Loucy (cell line): ENCODE measurements at regions not wholly inside any gene's neighbourhood (a gene's known extent, or its start where the extent isn't known, plus 50 kb on each side); places are given as distances from the start of the nearest gene placed in this dataset.

Experiments
- H2AFZ ChIP-seq: fragments of 200-600 bp; sonication (generic); 2 replicates; pipeline ENCODE4 v1.6.0; 2016; ENCODE audit warnings: antibody characterized with exemption, mild to moderate bottlenecking, low read length, moderate library complexity
- H3F3A ChIP-seq: fragments of 200-600 bp; 2 replicates; pipeline ENCODE4 v1.6.0; 2016; ENCODE audit warnings: antibody characterized with exemption, low read depth, mild to moderate bottlenecking
- H3K27me3 ChIP-seq: fragments of 200-600 bp; sonication (generic); 2 replicates; pipeline ENCODE4 v1.6.1; 2014; ENCODE audit warnings: low read length, mild to moderate bottlenecking; ENCODE audit not compliant: insufficient read depth, poor library complexity, severe bottlenecking
- H3K36me3 ChIP-seq: fragments of 200-600 bp; sonication (generic); 2 replicates; pipeline ENCODE4 v1.6.1; 2016; ENCODE audit warnings: low read length; ENCODE audit not compliant: insufficient read depth
- H3K4me1 ChIP-seq: fragments of 200-600 bp; sonication (generic); 2 replicates; pipeline ENCODE4 v1.5.1; 2014; ENCODE audit warnings: low read length, mild to moderate bottlenecking; ENCODE audit not compliant: insufficient read depth, poor library complexity, severe bottlenecking
- H3K4me2 ChIP-seq: fragments of 200-600 bp; sonication (generic); 2 replicates; pipeline ENCODE4 v1.6.0; 2014; ENCODE audit warnings: antibody characterized with exemption, low read length, low read depth, mild to moderate bottlenecking; ENCODE audit not compliant: poor library complexity, severe bottlenecking
- H3K4me3 ChIP-seq: fragments of 200-600 bp; sonication (generic); 2 replicates; pipeline ENCODE4 v1.5.1; 2014; ENCODE audit warnings: low read length, mild to moderate bottlenecking, mixed read lengths; ENCODE audit not compliant: poor library complexity, severe bottlenecking
- H3K79me2 ChIP-seq: fragments of 200-600 bp; sonication (generic); 2 replicates; pipeline ENCODE4 v1.6.1; 2014; ENCODE audit warnings: low read length; ENCODE audit not compliant: insufficient read depth
- H3K9ac ChIP-seq: fragments of 200-600 bp; sonication (generic); 2 replicates; pipeline ENCODE4 v1.6.0; 2014; ENCODE audit warnings: mild to moderate bottlenecking, low read depth, low read length, moderate library complexity; ENCODE audit not compliant: poor library complexity, severe bottlenecking
- H3K9me2 ChIP-seq: fragments of 200-600 bp; sonication (generic); replicated peaks from 2 replicates; pipeline ENCODE4 v1.6.1; 2016; ENCODE audit warnings: low read depth, low read length, mixed read lengths
- H3K9me3 ChIP-seq: fragments of 200-600 bp; sonication (generic); 2 replicates; pipeline ENCODE4 v1.6.1; 2014; ENCODE audit warnings: mild to moderate bottlenecking, antibody characterized with exemption, low read length, low read depth; ENCODE audit not compliant: insufficient read depth
- H4K20me1 ChIP-seq: fragments of 200-600 bp; sonication (generic); 2 replicates; pipeline ENCODE4 v1.6.0; 2014; ENCODE audit warnings: antibody characterized with exemption, low read length, mild to moderate bottlenecking; ENCODE audit not compliant: insufficient read depth, poor library complexity, severe bottlenecking
- EZH2phosphoT487 ChIP-seq: fragments of 200-600 bp; IDR thresholded peaks from 2 replicates; pipeline ENCODE4 v1.6.1; 2018; ENCODE audit warnings: antibody characterized with exemption, mild to moderate bottlenecking, moderate library complexity, borderline replicate concordance
- TF ChIP-seq, protein P1 (sequence below): fragments of 200-600 bp; sonication (generic); conservative IDR thresholded peaks from 2 replicates; pipeline ENCODE4 v1.5.1; 2014; ENCODE audit warnings: mild to moderate bottlenecking, antibody characterized with exemption, low read length

DNA sequence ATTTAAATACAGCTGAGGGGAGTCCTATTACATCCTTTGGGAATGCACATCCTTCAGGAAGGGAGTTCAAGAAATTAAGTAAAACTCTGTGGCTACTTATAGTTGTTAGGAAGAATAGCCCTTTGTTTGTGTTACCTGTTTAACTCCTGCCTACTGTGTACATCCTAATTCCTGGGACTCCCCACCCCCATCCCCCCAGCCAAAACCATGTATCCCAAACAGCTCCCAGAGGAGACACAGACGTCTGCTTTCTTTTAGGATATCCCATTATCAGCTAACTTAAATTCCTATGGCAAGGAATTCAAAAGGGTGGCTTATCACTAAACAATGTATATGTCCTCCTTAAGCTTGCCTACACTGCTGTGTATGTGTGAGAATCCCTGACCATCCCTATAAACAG, 581.7 kb downstream of the DIPK2A start:
- Histone ChIP-seq H3K27me3 (no peaks in the 10 kb centered on the region), H2AFZ (no peak overlapping the region)

DNA sequence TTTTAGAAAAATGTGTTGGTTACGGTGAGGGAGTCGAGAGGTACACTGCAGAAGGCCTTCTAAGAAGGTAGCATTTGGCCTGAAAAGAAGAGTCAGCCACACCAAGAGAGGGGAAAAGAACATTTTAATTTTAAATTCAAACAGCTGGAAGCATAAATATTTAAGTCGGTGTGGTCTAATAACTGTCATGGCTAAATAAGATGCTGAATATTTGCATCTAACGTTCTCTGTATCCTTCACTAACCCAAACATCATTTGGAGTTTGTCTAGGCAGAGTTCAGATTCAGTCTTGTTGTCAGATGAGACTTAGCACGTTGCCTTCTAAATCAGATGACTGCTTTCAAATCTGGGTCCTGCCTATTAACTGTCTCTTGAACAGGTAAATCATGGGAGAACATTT, 583.3 kb downstream of the DIPK2A start:
- no peak overlapping the region for H3K9ac ChIP-seq
- H2AFZ ChIP-seq: no peak overlapping the region
- H3F3A ChIP-seq: no peaks in the 10 kb centered on the region
- no peak overlapping the region for H3K4me3 ChIP-seq
- no peaks in the 10 kb centered on the region for H3K27me3 ChIP-seq
- H4K20me1 ChIP-seq: no peaks in the 10 kb centered on the region
- no peaks in the 10 kb centered on the region for H3K4me1 ChIP-seq
- no peaks in the 10 kb centered on the region for H3K79me2 ChIP-seq
- TF ChIP-seq, protein P1, sequence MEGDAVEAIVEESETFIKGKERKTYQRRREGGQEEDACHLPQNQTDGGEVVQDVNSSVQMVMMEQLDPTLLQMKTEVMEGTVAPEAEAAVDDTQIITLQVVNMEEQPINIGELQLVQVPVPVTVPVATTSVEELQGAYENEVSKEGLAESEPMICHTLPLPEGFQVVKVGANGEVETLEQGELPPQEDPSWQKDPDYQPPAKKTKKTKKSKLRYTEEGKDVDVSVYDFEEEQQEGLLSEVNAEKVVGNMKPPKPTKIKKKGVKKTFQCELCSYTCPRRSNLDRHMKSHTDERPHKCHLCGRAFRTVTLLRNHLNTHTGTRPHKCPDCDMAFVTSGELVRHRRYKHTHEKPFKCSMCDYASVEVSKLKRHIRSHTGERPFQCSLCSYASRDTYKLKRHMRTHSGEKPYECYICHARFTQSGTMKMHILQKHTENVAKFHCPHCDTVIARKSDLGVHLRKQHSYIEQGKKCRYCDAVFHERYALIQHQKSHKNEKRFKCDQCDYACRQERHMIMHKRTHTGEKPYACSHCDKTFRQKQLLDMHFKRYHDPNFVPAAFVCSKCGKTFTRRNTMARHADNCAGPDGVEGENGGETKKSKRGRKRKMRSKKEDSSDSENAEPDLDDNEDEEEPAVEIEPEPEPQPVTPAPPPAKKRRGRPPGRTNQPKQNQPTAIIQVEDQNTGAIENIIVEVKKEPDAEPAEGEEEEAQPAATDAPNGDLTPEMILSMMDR: no peak
- TF ChIP-seq EZH2phosphoT487: no peak
- no peak overlapping the region for H3K4me2 ChIP-seq
- no peaks in the 10 kb centered on the region for H3K36me3 ChIP-seq
- no peaks in the 10 kb centered on the region for H3K9me2 ChIP-seq
- H3K9me3 ChIP-seq: no peaks in the 10 kb centered on the region

More for the DNA sequence above, 581.7 kb downstream of the DIPK2A start:
- Histone ChIP-seq H3K4me1 (no peaks in the 10 kb centered on the region), H3K9me2 (no peaks in the 10 kb centered on the region), H4K20me1 (no peaks in the 10 kb centered on the region), H3K9me3 (no peaks in the 10 kb centered on the region), H3K9ac (no peak overlapping the region), H3K36me3 (no peaks in the 10 kb centered on the region), H3K4me2 (no peak overlapping the region), H3K79me2 (no peaks in the 10 kb centered on the region), H3F3A (no peaks in the 10 kb centered on the region), H3K4me3 (no peak overlapping the region)
- TF ChIP-seq, protein P1: no peak
- no peak for TF ChIP-seq EZH2phosphoT487

DNA sequence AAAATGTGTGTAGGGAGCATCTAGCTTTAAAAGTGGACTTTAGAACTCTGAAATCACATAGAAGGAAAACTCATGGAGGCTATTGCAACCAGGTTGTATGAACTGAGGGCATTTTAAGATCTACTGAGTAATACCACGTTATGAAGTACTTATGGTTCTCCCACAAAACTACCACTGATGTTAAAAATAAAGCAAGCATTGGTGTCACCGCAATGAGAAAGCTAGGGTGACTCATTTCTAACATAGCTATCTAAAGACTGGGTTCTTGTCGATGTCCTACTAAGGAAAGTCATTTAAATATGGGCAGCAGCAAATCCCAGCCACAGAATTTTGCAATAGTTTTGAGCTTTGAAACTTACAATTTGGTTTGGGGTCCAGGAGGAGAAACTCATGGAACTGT, 584.8 kb downstream of the DIPK2A start:
- no peak overlapping the region for H2AFZ ChIP-seq
- H3K4me2 ChIP-seq: no peak overlapping the region
- TF ChIP-seq EZH2phosphoT487: no peak
- TF ChIP-seq, protein P1: no peak
- no peaks in the 10 kb centered on the region for H3K27me3 ChIP-seq
- no peaks in the 10 kb centered on the region for H3K9me3 ChIP-seq
- H3K9me2 ChIP-seq: no peaks in the 10 kb centered on the region
- no peaks in the 10 kb centered on the region for H3F3A ChIP-seq
- H4K20me1 ChIP-seq: no peaks in the 10 kb centered on the region
- H3K79me2 ChIP-seq: no peaks in the 10 kb centered on the region
- no peak overlapping the region for H3K4me3 ChIP-seq
- H3K4me1 ChIP-seq: no peaks in the 10 kb centered on the region
- H3K36me3 ChIP-seq: no peaks in the 10 kb centered on the region
- H3K9ac ChIP-seq: no peak overlapping the region
